ENCODE measurements at regions not wholly inside any gene's neighbourhood (a gene's known extent, or its start where the extent isn't known, plus 50 kb on each side); places are given as distances from the start of the nearest gene placed in this dataset.
"Not testable (repeated sequence)": the region's sequence is repeated elsewhere in the genome, so short reads cannot be mapped to it uniquely, and the experiment has no call there.

DNA sequence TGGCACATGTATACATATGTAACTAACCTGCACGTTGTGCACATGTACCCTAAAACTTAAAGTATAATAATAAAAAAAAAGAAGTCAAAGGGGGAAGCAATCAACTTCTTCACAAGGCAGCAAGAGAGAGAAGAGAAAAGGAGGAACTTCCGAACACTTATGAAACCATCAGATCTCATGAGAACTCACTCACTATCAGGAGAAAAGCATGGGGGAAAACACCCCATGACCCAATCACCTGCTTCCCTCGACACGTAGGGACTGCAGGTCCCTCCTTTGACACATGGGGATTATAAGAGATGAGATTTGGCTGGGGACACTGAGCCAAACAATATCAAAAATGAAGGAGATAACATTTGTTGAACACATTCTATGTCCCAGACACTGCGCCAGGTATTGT lies 94.8 kb upstream of the PHACTR1 start:
- no peaks in the 10 kb centered on the region for H4K20me1 ChIP-seq
- H3K36me3 ChIP-seq, result no peaks in the 10 kb centered on the region
- TF ChIP-seq Cebpa-rat (IDR thresholded peaks at IDR 0.05), result no peak
- no peaks in the 10 kb centered on the region for H3K27me3 ChIP-seq
- no peak overlapping the region for H3K27ac ChIP-seq
- H3K9me3 ChIP-seq, result no peaks in the 10 kb centered on the region
- H3K4me3 ChIP-seq, result no peak overlapping the region
- no peaks in the 10 kb centered on the region for H3K4me1 ChIP-seq
- H3K9ac ChIP-seq, result no peak overlapping the region
- H3K4me2 ChIP-seq, result no peak overlapping the region

DNA sequence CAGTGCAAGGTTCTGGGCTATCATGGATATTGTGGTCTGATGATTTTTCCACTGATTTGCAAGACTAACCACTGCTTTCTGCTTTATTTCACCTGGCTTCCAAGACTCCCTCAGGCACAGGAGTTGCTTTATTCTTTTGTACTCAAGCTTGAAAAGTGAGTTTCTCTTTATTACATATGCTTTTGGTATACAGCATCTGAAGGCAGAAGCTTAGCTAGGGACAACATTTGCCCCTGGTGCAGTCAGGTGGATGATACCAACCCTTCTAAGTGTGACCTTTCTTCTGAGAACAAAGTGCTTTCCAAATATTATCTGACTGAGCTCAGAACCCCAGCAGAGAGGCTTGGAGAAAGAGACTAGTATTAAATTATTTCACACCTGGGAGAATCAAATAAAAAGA lies 94.0 kb upstream of the PHACTR1 start:
- Histone ChIP-seq H3K4me2 (no peak overlapping the region), H3K4me3 (no peak overlapping the region), H3K9me3 (no peaks in the 10 kb centered on the region; the same call in 1 of the 2 replicates), H3K9ac (no peak overlapping the region), H3K27me3 (no peaks in the 10 kb centered on the region), H3K36me3 (no peaks in the 10 kb centered on the region), H4K20me1 (no peaks in the 10 kb centered on the region), H3K4me1 (no peaks in the 10 kb centered on the region), H3K27ac (no peak overlapping the region)
- no peak for TF ChIP-seq Cebpa-rat (IDR thresholded peaks at IDR 0.05)

DNA sequence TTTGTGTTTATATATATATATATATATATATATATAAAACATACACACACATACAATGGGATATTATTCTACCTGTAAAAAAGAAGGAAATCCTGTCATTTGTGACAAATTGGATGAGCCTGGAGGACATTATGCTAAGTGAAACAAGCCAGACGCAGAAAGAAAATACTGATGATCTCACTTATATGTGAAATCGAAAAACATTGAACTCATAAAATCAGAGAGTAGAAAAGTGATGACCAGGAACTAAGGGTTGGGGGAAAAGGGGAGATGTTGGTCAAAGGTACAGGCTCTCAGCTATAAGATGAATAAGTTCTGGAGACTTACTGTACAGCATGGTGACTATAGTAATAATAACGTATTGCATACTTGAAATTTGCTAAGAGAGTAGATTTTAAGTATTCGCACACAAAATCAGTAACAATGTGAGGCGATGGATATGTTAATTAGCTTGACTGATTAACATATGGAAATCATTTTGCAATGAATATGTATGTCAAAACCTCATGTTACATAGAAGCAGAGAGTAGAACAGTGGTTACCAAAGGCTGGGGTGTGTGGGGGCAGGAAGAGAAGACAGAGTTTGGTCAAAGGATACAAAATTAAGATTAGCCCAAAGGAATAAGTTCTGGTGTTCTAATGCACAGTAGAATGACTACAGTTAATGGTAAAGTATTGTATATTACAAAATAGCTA lies 92.3 kb upstream of the PHACTR1 start:
- no peak for TF ChIP-seq Cebpa-rat (IDR thresholded peaks at IDR 0.05)
- Histone ChIP-seq H3K9me3 (no peaks in the 10 kb centered on the region; the same call in 1 of the 2 replicates), H3K4me3 (no peak overlapping the region), H3K9ac (no peak overlapping the region), H4K20me1 (no peaks in the 10 kb centered on the region), H3K4me1 (no peaks in the 10 kb centered on the region), H3K36me3 (no peaks in the 10 kb centered on the region), H3K27ac (no peak overlapping the region), H3K27me3 (no peaks in the 10 kb centered on the region), H3K4me2 (no peak overlapping the region)

DNA sequence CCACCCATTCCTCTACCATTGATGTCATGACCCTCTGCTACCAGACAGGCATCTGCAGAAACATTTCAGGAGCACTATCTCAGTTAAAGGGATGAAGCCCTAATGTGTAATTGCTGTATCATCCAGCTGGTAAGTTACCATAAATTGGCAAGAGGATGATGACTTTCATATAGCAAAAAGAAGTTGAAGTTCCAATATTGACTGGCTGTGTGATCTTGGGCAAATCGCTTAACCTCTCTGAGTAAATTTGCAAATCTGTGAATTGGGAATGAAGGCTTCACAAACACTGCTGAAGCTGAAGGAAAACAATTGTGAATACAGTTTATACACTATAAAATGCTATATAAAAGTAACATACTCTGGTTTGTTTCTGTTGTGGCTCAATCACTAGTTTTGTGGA lies 89.5 kb upstream of the PHACTR1 start:
- Histone ChIP-seq H3K27ac (no peak overlapping the region), H3K4me1 (no peaks in the 10 kb centered on the region), H3K27me3 (no peaks in the 10 kb centered on the region), H4K20me1 (no peaks in the 10 kb centered on the region), H3K9ac (no peak overlapping the region), H3K36me3 (no peaks in the 10 kb centered on the region), H3K4me3 (no peak overlapping the region), H3K9me3 (no peaks in the 10 kb centered on the region; the same call in 1 of the 2 replicates), H3K4me2 (no peak overlapping the region)
- no peak for TF ChIP-seq Cebpa-rat (IDR thresholded peaks at IDR 0.05)

DNA sequence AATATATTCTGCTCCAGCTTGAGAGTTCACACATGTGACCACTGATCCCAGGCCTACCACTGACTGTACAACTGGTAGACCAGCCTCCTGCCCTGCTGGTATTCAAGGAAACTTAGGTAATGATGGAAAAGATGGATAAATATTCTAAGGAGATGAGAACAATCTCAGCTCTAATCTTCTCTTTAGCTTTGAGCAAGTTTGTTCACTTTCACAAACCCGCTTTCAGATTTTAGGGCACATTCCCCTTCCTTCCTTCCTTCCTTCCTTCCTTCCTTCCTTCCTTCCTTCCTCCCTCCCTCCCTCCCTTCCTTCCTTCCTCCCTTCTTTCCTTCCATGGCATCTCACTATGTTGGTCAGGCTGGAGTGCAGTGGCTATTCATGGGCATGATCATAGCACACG lies 88.2 kb upstream of the PHACTR1 start:
- Histone ChIP-seq H3K36me3 (no peaks in the 10 kb centered on the region), H3K4me2 (no peak overlapping the region), H3K9me3 (no peaks in the 10 kb centered on the region; the same call in 1 of the 2 replicates), H3K9ac (no peak overlapping the region), H3K4me1 (no peaks in the 10 kb centered on the region), H3K27ac (no peak overlapping the region), H3K4me3 (no peak overlapping the region), H4K20me1 (no peaks in the 10 kb centered on the region), H3K27me3 (no peaks in the 10 kb centered on the region)
- TF ChIP-seq Cebpa-rat (IDR thresholded peaks at IDR 0.05), result no peak

DNA sequence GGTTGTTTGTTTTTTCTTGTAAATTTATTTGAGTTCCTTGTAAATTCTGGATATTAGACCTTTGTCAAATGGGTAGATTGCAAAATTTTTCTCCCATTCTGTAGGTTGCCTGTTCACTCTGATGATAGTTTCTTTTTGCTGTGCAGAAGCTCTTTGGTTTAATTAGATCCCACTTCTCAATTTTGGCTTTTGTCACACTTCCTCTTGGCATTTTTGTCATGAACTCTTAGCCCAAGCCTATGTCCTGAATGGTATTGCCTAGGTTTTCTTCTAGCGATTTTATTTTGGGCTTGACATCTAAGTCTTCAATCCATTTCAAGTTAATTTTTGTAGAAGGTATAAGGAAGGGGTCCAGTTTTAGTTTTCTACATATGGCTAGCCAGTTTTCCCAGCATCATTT lies 82.8 kb upstream of the PHACTR1 start:
- not testable (repeated sequence) for H3K4me3 ChIP-seq, H3K4me1 ChIP-seq, H3K36me3 ChIP-seq, H3K4me2 ChIP-seq, H3K9ac ChIP-seq, H3K27me3 ChIP-seq, H3K27ac ChIP-seq, H4K20me1 ChIP-seq, H3K9me3 ChIP-seq

DNA sequence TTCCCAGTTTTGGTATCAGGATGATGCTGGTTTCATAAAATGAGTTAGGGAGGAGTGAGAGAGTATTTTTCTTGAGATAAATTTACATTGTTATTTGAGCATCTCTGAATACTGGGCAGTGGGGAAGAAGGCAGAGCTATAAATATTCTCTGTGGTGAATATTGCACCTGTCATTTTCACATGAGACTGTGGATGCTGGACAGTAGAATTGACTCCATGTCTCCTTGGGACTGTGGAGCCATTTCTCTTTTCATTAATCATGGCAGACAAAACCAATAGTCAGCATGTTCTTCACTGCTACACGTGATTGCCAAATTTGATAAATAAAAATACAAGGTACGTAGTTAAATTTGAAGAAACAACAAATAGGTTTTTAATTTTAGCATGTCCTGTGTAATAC lies 81.2 kb upstream of the PHACTR1 start:
- no peaks in the 10 kb centered on the region for H3K36me3 ChIP-seq
- H4K20me1 ChIP-seq, result no peaks in the 10 kb centered on the region
- no peaks in the 10 kb centered on the region for H3K27me3 ChIP-seq
- H3K4me1 ChIP-seq, result no peaks in the 10 kb centered on the region
- H3K4me2 ChIP-seq, result no peak overlapping the region
- H3K9me3 ChIP-seq, result peaks cover 9% of the 10 kb centered on the region
- no peak overlapping the region for H3K27ac ChIP-seq
- TF ChIP-seq Cebpa-rat (IDR thresholded peaks at IDR 0.05), result no peak
- no peak overlapping the region for H3K4me3 ChIP-seq
- H3K9ac ChIP-seq, result no peak overlapping the region

DNA sequence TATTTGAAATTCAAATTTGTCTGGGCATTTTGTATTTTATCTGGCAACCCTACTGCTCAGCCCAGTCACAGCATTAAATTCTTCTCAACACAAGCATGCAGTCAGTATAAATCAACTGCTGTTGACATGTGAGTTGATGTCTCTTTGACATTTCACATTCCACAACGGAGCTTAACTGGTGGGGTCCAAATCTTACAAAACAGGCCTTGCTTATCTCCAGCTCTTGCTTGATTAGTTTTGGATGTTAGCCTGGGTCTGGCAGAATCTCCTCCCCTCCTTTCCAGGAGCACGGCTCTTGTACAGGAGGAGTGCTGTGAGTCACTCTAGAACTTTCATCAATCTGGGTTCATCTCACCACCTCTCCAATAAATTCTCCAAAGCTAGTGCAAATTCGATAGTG lies 80.8 kb upstream of the PHACTR1 start:
- H3K9me3 ChIP-seq, result peaks cover 11% of the 10 kb centered on the region
- H3K4me3 ChIP-seq, result no peak overlapping the region
- no peaks in the 10 kb centered on the region for H3K36me3 ChIP-seq
- H3K4me2 ChIP-seq, result no peak overlapping the region
- no peak overlapping the region for H3K27ac ChIP-seq
- H4K20me1 ChIP-seq, result no peaks in the 10 kb centered on the region
- no peaks in the 10 kb centered on the region for H3K4me1 ChIP-seq
- no peak for TF ChIP-seq Cebpa-rat (IDR thresholded peaks at IDR 0.05)
- no peak overlapping the region for H3K9ac ChIP-seq
- H3K27me3 ChIP-seq, result no peaks in the 10 kb centered on the region

DNA sequence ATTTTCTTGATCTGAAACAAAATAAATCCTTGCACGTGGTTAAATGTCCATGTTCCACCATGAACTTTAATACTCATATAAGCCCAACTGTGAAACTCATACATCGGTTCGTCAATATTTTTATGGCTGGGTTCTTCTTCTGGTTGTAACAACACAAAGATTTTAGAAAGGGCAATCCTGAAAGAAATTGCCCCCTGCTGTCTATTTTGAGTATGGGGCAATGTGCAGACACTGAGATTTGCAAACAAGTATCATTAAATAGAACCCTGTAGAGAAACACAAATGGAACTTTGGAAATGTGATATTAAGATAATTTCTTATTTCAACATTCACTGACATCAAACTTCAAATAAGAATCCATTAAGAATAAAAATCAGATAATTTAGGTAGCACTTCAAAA lies 80.2 kb upstream of the PHACTR1 start:
- Histone ChIP-seq H3K36me3 (no peaks in the 10 kb centered on the region), H3K27me3 (no peaks in the 10 kb centered on the region), H3K9me3 (peaks cover 15% of the 10 kb centered on the region), H3K4me1 (no peaks in the 10 kb centered on the region), H3K9ac (no peak overlapping the region), H3K4me2 (no peak overlapping the region), H3K27ac (no peak overlapping the region), H4K20me1 (no peaks in the 10 kb centered on the region), H3K4me3 (no peak overlapping the region)
- TF ChIP-seq Cebpa-rat (IDR thresholded peaks at IDR 0.05), result no peak

DNA sequence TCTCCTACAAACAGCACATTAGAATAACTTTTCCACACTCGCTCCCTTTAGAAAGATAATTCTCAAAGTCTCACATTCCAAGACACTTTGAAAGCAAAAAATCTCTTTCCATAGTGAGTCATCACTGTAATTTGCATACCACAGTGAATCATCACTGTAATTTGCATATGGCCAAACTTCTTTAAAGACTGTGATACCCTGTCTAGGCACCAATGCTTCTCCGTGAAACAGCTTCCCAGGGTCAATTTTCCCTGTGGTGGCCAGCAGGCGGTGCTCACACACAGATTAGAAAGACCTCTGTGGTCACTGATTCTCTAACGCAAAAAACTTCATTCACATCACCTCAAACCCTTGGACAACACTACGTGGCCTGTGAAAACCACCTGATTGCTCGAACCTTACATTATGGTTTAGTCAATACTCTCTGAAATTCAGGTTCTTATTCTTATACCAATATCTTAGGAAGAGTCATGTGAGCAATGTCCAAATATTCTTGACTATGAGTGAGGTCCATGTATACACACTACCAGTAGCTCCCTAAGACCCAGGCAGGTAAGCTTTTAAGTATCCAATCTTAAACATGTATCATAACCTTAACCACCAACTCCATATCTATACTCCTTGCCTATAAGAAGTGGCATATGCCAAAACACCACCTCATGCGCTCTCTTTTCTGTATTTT lies 78.5 kb upstream of the PHACTR1 start:
- H3K27me3 ChIP-seq, result no peaks in the 10 kb centered on the region
- no peaks in the 10 kb centered on the region for H3K36me3 ChIP-seq
- H3K9me3 ChIP-seq, result peaks cover 17% of the 10 kb centered on the region
- H3K27ac ChIP-seq, result no peak overlapping the region
- no peak overlapping the region for H3K4me2 ChIP-seq
- no peak for TF ChIP-seq Cebpa-rat (IDR thresholded peaks at IDR 0.05)
- H4K20me1 ChIP-seq, result no peaks in the 10 kb centered on the region
- no peaks in the 10 kb centered on the region for H3K4me1 ChIP-seq
- H3K9ac ChIP-seq, result no peak overlapping the region
- H3K4me3 ChIP-seq, result no peak overlapping the region

All from BLaER1 (cell line).